AG09319 (cell line): ENCODE measurements at regions not wholly inside any gene's neighbourhood (a gene's known extent, or its start where the extent isn't known, plus 50 kb on each side); places are given as distances from the start of the nearest gene placed in this dataset.

ENCODE experiments used
- DNase-seq: peaks from one replicate; pipeline ENCODE4 v3.0.0-alpha.2; 2010; ENCODE audit warnings: low read depth; ENCODE audit errors: extremely low read depth
- CTCF ChIP-seq: IDR thresholded peaks from 2 replicates; pipeline ENCODE4 v1.5.1; 2011; ENCODE audit warnings: low read depth, mild to moderate bottlenecking, inconsistent platforms, low read length, moderate library complexity

GRCh38 chr14:42628602-42629001 lies 1021.9 kb downstream of the LRFN5 start:
- no peak for DNase-seq
- TF ChIP-seq CTCF: no peak

- no peak for DNase-seq
- no peak for TF ChIP-seq CTCF
These were observed 1020.3 kb downstream of the LRFN5 start for GRCh38 chr14:42626986-42627385.

GRCh38 chr14:42624980-42625761 lies 1018.5 kb downstream of the LRFN5 start:
- no peak for DNase-seq
- no peak for TF ChIP-seq CTCF

DNA sequence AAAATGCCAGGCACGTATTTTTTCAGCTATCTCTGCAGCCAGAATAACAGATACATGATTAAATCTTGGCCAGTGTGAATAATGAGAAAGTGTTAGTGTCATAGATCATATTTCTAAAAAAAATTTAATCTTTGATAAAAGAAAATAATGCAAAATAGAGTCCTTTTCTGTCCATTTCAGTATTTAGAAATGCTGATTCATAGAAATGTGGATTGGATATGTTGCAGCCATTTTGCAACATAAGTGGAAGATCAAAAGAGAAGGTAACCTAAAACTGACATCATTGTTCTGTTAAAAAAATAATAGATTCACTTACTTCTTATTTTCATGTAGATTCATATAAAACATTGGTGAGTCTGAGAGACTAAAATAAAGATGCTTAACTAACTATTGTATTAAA lies 1010.3 kb downstream of the LRFN5 start:
- TF ChIP-seq CTCF: no peak
- no peak for DNase-seq

- no peak for TF ChIP-seq CTCF
- DNase-seq: no peak
These were observed 1000.2 kb downstream of the LRFN5 start for GRCh38 chr14:42606839-42607238.

DNA sequence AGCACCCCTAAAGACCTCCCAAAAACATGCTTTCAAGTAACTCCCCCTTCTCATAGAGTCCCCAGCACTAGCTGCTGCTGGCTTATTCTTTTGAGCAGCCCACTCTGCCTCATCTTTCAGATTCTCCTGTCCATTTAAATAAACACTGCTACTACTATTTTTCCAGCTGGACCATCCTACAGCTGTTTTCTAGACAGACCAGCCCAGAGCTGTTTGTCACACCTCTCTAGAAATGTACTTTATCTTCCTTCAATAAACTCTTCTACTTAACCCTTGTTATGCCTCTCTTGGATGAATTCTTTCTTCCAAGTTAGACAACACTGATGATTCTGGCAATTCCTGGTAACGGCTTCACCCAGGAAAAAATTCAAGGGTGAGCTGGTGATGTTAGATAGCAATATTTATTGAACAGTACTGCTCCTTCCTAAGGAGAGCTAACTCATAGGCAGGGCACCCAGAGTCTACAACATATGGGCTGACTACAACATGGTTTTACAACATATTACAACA lies 995.7 kb downstream of the LRFN5 start:
- DNase-seq: no peak

More for the DNA sequence above, 995.7 kb downstream of the LRFN5 start:
- no peak for TF ChIP-seq CTCF
